Trophoblast cell (in vitro differentiated cells and primary cell): ENCODE measurements at regions not wholly inside any gene's neighbourhood (a gene's known extent, or its start where the extent isn't known, plus 50 kb on each side); places are given as distances from the start of the nearest gene placed in this dataset.

Source experiments
- DNase-seq, 2 donors: peaks; one replicate each; pipeline ENCODE4 v3.0.0-alpha.2; 2016
- H2AFZ ChIP-seq: 2 replicates; pipeline ENCODE4 v1.6.1; 2013; ENCODE audit warnings: low read length, moderate library complexity, mild to moderate bottlenecking; ENCODE audit not compliant: insufficient read depth, poor library complexity
- H2AK5ac ChIP-seq: 2 replicates; pipeline ENCODE4 v1.6.1; 2013; ENCODE audit warnings: mild to moderate bottlenecking, low read length
- H2BK120ac ChIP-seq: 2 replicates; pipeline ENCODE4 v1.6.1; 2013; ENCODE audit warnings: low read length, mild to moderate bottlenecking, moderate library complexity; ENCODE audit not compliant: insufficient read depth, poor library complexity
- H2BK12ac ChIP-seq: 2 replicates; pipeline ENCODE4 v1.6.1; 2013; ENCODE audit warnings: mild to moderate bottlenecking, low read length, moderate library complexity
- H2BK5ac ChIP-seq: 2 replicates; pipeline ENCODE4 v1.6.1; 2013; ENCODE audit warnings: low read length, low read depth, moderate library complexity, mild to moderate bottlenecking; ENCODE audit not compliant: poor library complexity
- H3K14ac ChIP-seq: 2 replicates; pipeline ENCODE4 v1.6.1; 2013; ENCODE audit warnings: mild to moderate bottlenecking, low read length
- H3K18ac ChIP-seq: 2 replicates; pipeline ENCODE4 v1.6.1; 2013; ENCODE audit warnings: mild to moderate bottlenecking, low read length
- H3K23ac ChIP-seq: 2 replicates; pipeline ENCODE4 v1.6.1; 2013; ENCODE audit warnings: low read length
- H3K27ac ChIP-seq: 2 replicates; pipeline ENCODE4 v1.5.1; 2013; ENCODE audit warnings: low read depth, mild to moderate bottlenecking, inconsistent platforms, low read length, moderate library complexity
- H3K27me3 ChIP-seq: 2 replicates; pipeline ENCODE4 v1.6.1; 2013; ENCODE audit warnings: inconsistent platforms, mild to moderate bottlenecking, low read length, moderate library complexity; ENCODE audit not compliant: insufficient read depth
- H3K36me3 ChIP-seq, 2 experiments: 1 replicate in 1 of 2; 2 replicates in 1 of 2; pipeline ENCODE4 v1.6.1; 2013; ENCODE audit warnings: low read length in 2 of 2, mild to moderate bottlenecking in 2 of 2, moderate library complexity in 1 of 2; ENCODE audit not compliant: insufficient read depth in 2 of 2, control insufficient read depth in 1 of 2
- H3K4ac ChIP-seq: 2 replicates; pipeline ENCODE4 v1.6.1; 2013; ENCODE audit warnings: low read depth, mild to moderate bottlenecking, low read length, moderate library complexity
- H3K4me1 ChIP-seq, 2 experiments: 1 replicate in 1 of 2; 2 replicates in 1 of 2; pipeline ENCODE4 v1.6.1; 2013; ENCODE audit warnings: low read length in 2 of 2, mild to moderate bottlenecking in 2 of 2, moderate library complexity in 1 of 2; ENCODE audit not compliant: insufficient read depth in 2 of 2, control insufficient read depth in 1 of 2
- H3K4me2 ChIP-seq: 2 replicates; pipeline ENCODE4 v1.6.1; 2013; ENCODE audit warnings: inconsistent platforms, mild to moderate bottlenecking, low read length, moderate library complexity
- H3K4me3 ChIP-seq: 2 replicates; pipeline ENCODE4 v1.5.1; 2013; ENCODE audit warnings: mild to moderate bottlenecking, low read depth, low read length, inconsistent platforms
- H3K79me1 ChIP-seq: one replicate; pipeline ENCODE4 v1.6.1; 2013; ENCODE audit warnings: low read length
- H3K79me2 ChIP-seq: 2 replicates; pipeline ENCODE4 v1.6.1; 2013; ENCODE audit warnings: low read length, mild to moderate bottlenecking; ENCODE audit not compliant: control insufficient read depth, insufficient read depth, poor library complexity
- H3K9ac ChIP-seq: 2 replicates; pipeline ENCODE4 v1.6.1; 2013; ENCODE audit warnings: mild to moderate bottlenecking, low read length
- H3K9me3 ChIP-seq: 2 replicates; pipeline ENCODE4 v1.6.1; 2013; ENCODE audit warnings: low read depth, mild to moderate bottlenecking, control low read depth, inconsistent platforms, low read length; ENCODE audit not compliant: insufficient read depth
- H4K12ac ChIP-seq: 2 replicates; pipeline ENCODE4 v1.6.1; 2013; ENCODE audit warnings: low read depth, mild to moderate bottlenecking, low read length, moderate library complexity
- H4K8ac ChIP-seq: 2 replicates; pipeline ENCODE4 v1.6.1; 2013; ENCODE audit warnings: low read depth, mild to moderate bottlenecking, low read length, moderate library complexity
- H4K91ac ChIP-seq: one replicate; pipeline ENCODE4 v1.6.1; 2013; ENCODE audit warnings: low read depth, mild to moderate bottlenecking, low read length, moderate library complexity
- whole genome bisulfite sequencing: extraction: QIAGEN DNeasy Blood & Tissue Kit; methylation state at CpG from one replicate; pipeline ENCODE4 v1.1.7; 2013; ENCODE audit warnings: missing lambda C conversion rate; ENCODE audit not compliant: insufficient read length, insufficient coverage; ENCODE audit errors: extremely low coverage; 5-methylcytosine and 5-hydroxymethylcytosine counted together

GRCh38 chr7:50216626-50217025, 87.9 kb upstream of the IKZF1 start:
- no peak overlapping the region for H4K8ac ChIP-seq

GRCh38 chr7:50214771-50215170, 89.7 kb upstream of the IKZF1 start:
- Histone ChIP-seq H3K36me3 (no peaks in the 10 kb centered on the region), H3K4me3 (no peak overlapping the region), H3K14ac (no peak overlapping the region), H3K9ac (no peak overlapping the region), H3K79me2 (no peaks in the 10 kb centered on the region), H4K12ac (no peak overlapping the region), H3K27ac (no peak overlapping the region), H2BK5ac (no peak overlapping the region), H3K4me2 (no peak overlapping the region), H4K91ac (no peak overlapping the region), H3K27me3 (no peaks in the 10 kb centered on the region), H2AFZ (no peak overlapping the region), H4K8ac (no peak overlapping the region), H2BK12ac (no peak overlapping the region), H3K18ac (no peak overlapping the region), H3K23ac (no peak overlapping the region), H2AK5ac (no peak overlapping the region), H3K79me1 (no peaks in the 10 kb centered on the region), H2BK120ac (no peak overlapping the region), H3K4me1 (peaks cover 0 to under 1% of the 10 kb centered on the region in 2 experiments), H3K4ac (no peak overlapping the region), H3K9me3 (peaks cover 2% of the 10 kb centered on the region)
- DNase-seq = no peak
- WGBS = no CpG with 5 or more reads among the region's 8 CpGs

More at GRCh38 chr7:50216626-50217025, 87.9 kb upstream of the IKZF1 start:
- Histone ChIP-seq H2BK12ac (no peak overlapping the region), H3K4me2 (no peak overlapping the region), H3K36me3 (no peaks in the 10 kb centered on the region), H2AFZ (no peak overlapping the region), H3K4me3 (no peak overlapping the region), H3K23ac (no peak overlapping the region), H2AK5ac (no peak overlapping the region), H3K18ac (no peak overlapping the region), H3K79me2 (no peaks in the 10 kb centered on the region), H3K9ac (no peak overlapping the region), H3K9me3 (no peaks in the 10 kb centered on the region), H3K4ac (no peak overlapping the region), H2BK5ac (no peak overlapping the region), H3K4me1 (no peaks in the 10 kb centered on the region), H2BK120ac (no peak overlapping the region), H3K79me1 (no peaks in the 10 kb centered on the region), H3K14ac (no peak overlapping the region), H3K27me3 (no peaks in the 10 kb centered on the region), H3K27ac (no peak overlapping the region), H4K91ac (no peak overlapping the region), H4K12ac (no peak overlapping the region)
- WGBS = no CpG with 5 or more reads among the region's 5 CpGs
- DNase-seq = no peak

- no peak overlapping the region for H3K9ac ChIP-seq
- no peak overlapping the region for H4K8ac ChIP-seq
- no peak overlapping the region for H3K23ac ChIP-seq
- no peak overlapping the region for H3K14ac ChIP-seq
- no peak overlapping the region for H2AK5ac ChIP-seq
- H2BK120ac ChIP-seq = no peak overlapping the region
- no peaks in the 10 kb centered on the region for H3K36me3 ChIP-seq
- no peaks in the 10 kb centered on the region for H3K79me2 ChIP-seq
- H3K4me2 ChIP-seq = no peak overlapping the region
- no peak overlapping the region for H3K18ac ChIP-seq
- H4K91ac ChIP-seq = no peak overlapping the region
- no peak overlapping the region for H2AFZ ChIP-seq
- no peak for DNase-seq
- H3K4me1 ChIP-seq = peaks cover 0 to 2% of the 10 kb centered on the region in 2 experiments
- no CpG with 5 or more reads among the region's 2 CpGs for WGBS
- no peak overlapping the region for H3K27ac ChIP-seq
- no peaks in the 10 kb centered on the region for H3K79me1 ChIP-seq
- no peak overlapping the region for H3K4me3 ChIP-seq
- no peak overlapping the region for H2BK5ac ChIP-seq
- peaks cover 2% of the 10 kb centered on the region for H3K9me3 ChIP-seq
- H3K27me3 ChIP-seq = no peaks in the 10 kb centered on the region
- H3K4ac ChIP-seq = no peak overlapping the region
- no peak overlapping the region for H4K12ac ChIP-seq
- no peak overlapping the region for H2BK12ac ChIP-seq
These were observed 90.3 kb upstream of the IKZF1 start for GRCh38 chr7:50214126-50214670.

- Histone ChIP-seq H4K8ac (no peak overlapping the region), H3K4me1 (peaks cover 0 to 2% of the 10 kb centered on the region in 2 experiments), H3K14ac (no peak overlapping the region), H2BK120ac (no peak overlapping the region), H2AFZ (no peak overlapping the region), H3K79me2 (no peaks in the 10 kb centered on the region), H4K91ac (no peak overlapping the region), H3K27me3 (no peaks in the 10 kb centered on the region), H3K4me3 (peak overlapping the region; percentile 48), H3K18ac (no peak overlapping the region), H3K36me3 (no peaks in the 10 kb centered on the region), H3K27ac (no peak overlapping the region), H3K4me2 (no peak overlapping the region), H3K9ac (no peak overlapping the region), H2AK5ac (no peak overlapping the region), H3K79me1 (no peaks in the 10 kb centered on the region), H2BK12ac (no peak overlapping the region), H2BK5ac (no peak overlapping the region), H4K12ac (no peak overlapping the region), H3K4ac (no peak overlapping the region), H3K9me3 (peaks cover 2% of the 10 kb centered on the region), H3K23ac (no peak overlapping the region)
- no CpG with 5 or more reads among the region's 4 CpGs for WGBS
- DNase-seq = no peak
These were observed 90.9 kb upstream of the IKZF1 start for GRCh38 chr7:50213622-50214017.
